BE2C (cell line): ENCODE measurements at regions not wholly inside any gene's neighbourhood (a gene's known extent, or its start where the extent isn't known, plus 50 kb on each side); places are given as distances from the start of the nearest gene placed in this dataset.

Experiments
- DNase-seq: peaks from one replicate; pipeline ENCODE4 v3.0.0-alpha.2; 2020
- H3K27me3 ChIP-seq: fragments of 250-450 bp; sonication (Bioruptor Pico); 2 replicates; pipeline ENCODE4 v1.5.1; 2020; ENCODE audit warnings: mild to moderate bottlenecking
- H3K36me3 ChIP-seq: fragments of 250-450 bp; sonication (Bioruptor Pico); 2 replicates; pipeline ENCODE4 v1.5.1; 2020; ENCODE audit warnings: mild to moderate bottlenecking
- H3K4me1 ChIP-seq: fragments of 250-450 bp; sonication (Bioruptor Pico); 2 replicates; pipeline ENCODE4 v1.5.1; 2020
- H3K4me3 ChIP-seq: 2 replicates; pipeline ENCODE4 v1.5.1; 2011; ENCODE audit warnings: low read depth, low read length
- H3K9me3 ChIP-seq: fragments of 250-450 bp; sonication (Bioruptor Pico); 2 replicates; pipeline ENCODE4 v1.5.1; 2020
- CTCF ChIP-seq: IDR thresholded peaks from 2 replicates; pipeline ENCODE4 v1.5.1; 2012; ENCODE audit warnings: mild to moderate bottlenecking, low read depth, low read length

GRCh38 chr5:96588539-96588938 is 73.6 kb upstream of the CAST start:
- H3K27me3 ChIP-seq: no peaks in the 10 kb centered on the region
- DNase-seq: no peak
- no peaks in the 10 kb centered on the region for H3K36me3 ChIP-seq
- H3K4me3 ChIP-seq: no peak overlapping the region
- H3K4me1 ChIP-seq: no peaks in the 10 kb centered on the region
- no peak for TF ChIP-seq CTCF
- H3K9me3 ChIP-seq: no peaks in the 10 kb centered on the region

- Histone ChIP-seq H3K4me1 (no peaks in the 10 kb centered on the region), H3K27me3 (no peaks in the 10 kb centered on the region), H3K9me3 (no peaks in the 10 kb centered on the region), H3K36me3 (no peaks in the 10 kb centered on the region), H3K4me3 (no peak overlapping the region)
- TF ChIP-seq CTCF: no peak
- no peak for DNase-seq
Measured at GRCh38 chr5:96590796-96591195, 71.4 kb upstream of the CAST start.

GRCh38 chr5:96595300-96596090 is 66.7 kb upstream of the CAST start:
- DNase-seq: peak; percentile 32
- H3K9me3 ChIP-seq: no peaks in the 10 kb centered on the region
- H3K4me3 ChIP-seq: no peak overlapping the region
- TF ChIP-seq CTCF: peak; percentile 60
- H3K36me3 ChIP-seq: no peaks in the 10 kb centered on the region
- no peaks in the 10 kb centered on the region for H3K27me3 ChIP-seq
- H3K4me1 ChIP-seq: no peaks in the 10 kb centered on the region

GRCh38 chr5:96597438-96598020 is 64.6 kb upstream of the CAST start:
- no peak for TF ChIP-seq CTCF
- Histone ChIP-seq H3K36me3 (no peaks in the 10 kb centered on the region), H3K27me3 (no peaks in the 10 kb centered on the region), H3K4me1 (no peaks in the 10 kb centered on the region), H3K9me3 (no peaks in the 10 kb centered on the region), H3K4me3 (no peak overlapping the region)
- DNase-seq: no peak

- TF ChIP-seq CTCF: no peak
- no peak for DNase-seq
- Histone ChIP-seq H3K4me3 (no peak overlapping the region), H3K4me1 (no peaks in the 10 kb centered on the region), H3K27me3 (no peaks in the 10 kb centered on the region), H3K9me3 (no peaks in the 10 kb centered on the region), H3K36me3 (no peaks in the 10 kb centered on the region)
Measured at GRCh38 chr5:96601200-96601599, 61.0 kb upstream of the CAST start.

GRCh38 chr5:96601715-96602244 is 60.4 kb upstream of the CAST start:
- peak; percentile 68 for DNase-seq
- TF ChIP-seq CTCF: peak; percentile 85
- Histone ChIP-seq H3K4me3 (no peak overlapping the region), H3K27me3 (no peaks in the 10 kb centered on the region), H3K9me3 (no peaks in the 10 kb centered on the region), H3K36me3 (no peaks in the 10 kb centered on the region), H3K4me1 (no peaks in the 10 kb centered on the region)
